ENCODE measurements at regions not wholly inside any gene's neighbourhood (a gene's known extent, or its start where the extent isn't known, plus 50 kb on each side); places are given as distances from the start of the nearest gene placed in this dataset.

DNA sequence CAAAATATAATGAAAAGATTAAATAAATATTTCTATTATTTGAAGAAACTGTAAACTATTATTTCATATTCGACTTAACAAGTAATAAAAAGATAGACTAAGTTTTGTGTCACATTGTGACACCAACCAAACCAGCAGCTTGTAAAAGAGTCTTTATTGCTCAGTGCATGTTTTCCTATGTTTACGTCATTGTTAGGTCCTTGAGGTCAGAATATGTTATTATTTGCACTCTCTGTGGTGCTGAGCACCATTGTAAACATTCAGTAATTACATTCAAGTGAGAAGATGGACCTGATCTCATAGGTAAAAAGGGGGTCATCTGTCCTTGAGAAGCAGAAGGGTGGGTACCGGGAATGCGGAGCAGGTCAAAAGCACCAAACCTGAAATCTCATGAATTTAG, 1999.1 kb upstream of the CELF4 start:
- Histone ChIP-seq H3K9me3 (ENCODE audit: insufficient read depth in 2 of 2, low read depth in 1 of 2, low read length in 1 of 2) (no peaks in the 10 kb centered on the region; a peak in 1 of 4 replicates), H2BK20ac (ENCODE audit: low read length) (no peak overlapping the region), H3K56ac (replicated peaks; ENCODE audit: insufficient read length, low read depth, low read length) (no peak overlapping the region), H4K20me1 (replicated peaks in 1 of 2; ENCODE audit: control insufficient read depth in 1 of 2, insufficient read depth in 2 of 2, low read length in 2 of 2) (no peaks in the 10 kb centered on the region), H3K36me3 (ENCODE audit: control insufficient read depth in 2 of 4, insufficient read depth in 4 of 4, low read length in 3 of 4) (no peaks in the 10 kb centered on the region), H3K79me1 (ENCODE audit: low read depth, low read length) (no peaks in the 10 kb centered on the region), H3K23ac (ENCODE audit: insufficient read length) (no peak overlapping the region), H2AK5ac (ENCODE audit: low read depth, low read length) (no peak overlapping the region), H2BK12ac (ENCODE audit: low read depth, low read length) (no peak overlapping the region), H3K4ac (replicated peaks; ENCODE audit: insufficient read length, low read depth, low read length) (no peak overlapping the region), H3K4me2 (ENCODE audit: insufficient read depth in 1 of 2, low read depth in 2 of 2, low read length in 2 of 2) (no peak overlapping the region), H4K8ac (ENCODE audit: extremely low read depth, insufficient read depth, low read length) (no peak overlapping the region), H2BK15ac (ENCODE audit: low read length) (no peak overlapping the region), H4K5ac (ENCODE audit: insufficient read length, low read depth, low read length) (no peak overlapping the region), H2AFZ (ENCODE audit: low read length) (no peak overlapping the region), H3K4me3 (ENCODE audit: extremely low read depth in 1 of 4, insufficient read depth in 2 of 4, low read depth in 3 of 4, low read length in 4 of 4) (no peak overlapping the region), H2BK5ac (ENCODE audit: low read depth, low read length) (no peak overlapping the region), H2BK120ac (replicated peaks; ENCODE audit: low read depth, low read length) (no peak overlapping the region), H3K14ac (ENCODE audit: insufficient read length) (no peak overlapping the region), H3K27ac (ENCODE audit: low read depth, low read length) (no peak overlapping the region), H3K79me2 (ENCODE audit: control insufficient read depth in 1 of 2, insufficient read depth in 2 of 2, low read length in 2 of 2) (no peaks in the 10 kb centered on the region; a peak in 1 of 4 replicates), H3K9ac (replicated peaks in 1 of 4; ENCODE audit: extremely low read depth in 1 of 4, low read depth in 3 of 4, low read length in 3 of 4) (no peak overlapping the region), H3K18ac (ENCODE audit: extremely low read depth, low read length) (no peak overlapping the region), H3K23me2 (ENCODE audit: low read depth, low read length) (no peaks in the 10 kb centered on the region), H3K27me3 (replicated peaks in 1 of 4; ENCODE audit: control insufficient read depth in 3 of 4, extremely low read depth in 1 of 4, insufficient read depth in 3 of 4, low read length in 3 of 4) (peaks cover 0 to 1% (median 0%) of the 10 kb centered on the region in 4 experiments; a peak in 1 of 7 replicates), H3K4me1 (replicated peaks in 1 of 4; ENCODE audit: control insufficient read depth in 3 of 4, insufficient read depth in 4 of 4, low read length in 3 of 4) (no peaks in the 10 kb centered on the region; a peak in 1 of 7 replicates), H4K91ac (replicated peaks; ENCODE audit: insufficient read length, low read length) (no peak overlapping the region)
- DNase-seq (ENCODE audit: low read depth in 1 of 2, low spot score in 2 of 2) (no peak), FAIRE-seq (no peak)
- POLR2A ChIA-PET (ENCODE audit: partially characterized antibody): no interaction called here
- 92% methylated on average over 4 of the region's 4 CpGs; no CpG with 5 or more reads in 1 of the 2 experiments for WGBS, 2 experiments (ENCODE audit: extremely low coverage in 1 of 2, insufficient coverage in 1 of 2, insufficient read length in 1 of 2, insufficient replicate concordance in 2 of 2, low coverage in 1 of 2, low lambda C conversion rate in 2 of 2, missing lambda C conversion rate in 1 of 2)
- CTCF ChIA-PET (ENCODE audit: partially characterized antibody): no interaction called here
- TF ChIP-seq CHD1 (IDR thresholded peaks at IDR 0.05; ENCODE audit: low read depth, low read length) (no peak), CBX5 (IDR thresholded peaks at IDR 0.05; ENCODE audit: low read depth, low read length) (no peak), CREB1 (IDR thresholded peaks at IDR 0.05) (no peak), POLR2A (IDR thresholded peaks at IDR 0.05; ENCODE audit: control extremely low read depth in 1 of 2, low read depth in 2 of 2, low read length in 2 of 2) (no peak), RXRA (IDR thresholded peaks at IDR 0.05; ENCODE audit: insufficient read depth, low read depth, low read length) (no peak), TAF7 (optimal IDR thresholded peaks at IDR 0.05; ENCODE audit: borderline replicate concordance, low read depth, low read length) (no peak), NANOG (IDR thresholded peaks at IDR 0.05; ENCODE audit: insufficient read depth, low read depth, low read length, poor library complexity, severe bottlenecking) (no peak), CHD2 (IDR thresholded peaks at IDR 0.05; ENCODE audit: low read length) (no peak), KDM1A (IDR thresholded peaks at IDR 0.05; ENCODE audit: borderline replicate concordance, low read length) (no peak), SP2 (IDR thresholded peaks at IDR 0.05; ENCODE audit: low read length) (no peak), MAFK (IDR thresholded peaks at IDR 0.05; ENCODE audit: low read depth, low read length) (no peak), NRF1 (IDR thresholded peaks at IDR 0.05; ENCODE audit: low read depth, low read length) (no peak), POLR2AphosphoS5 (IDR thresholded peaks at IDR 0.05; ENCODE audit: low read depth, low read length) (no peak)
- TF ChIP-seq, protein P1, sequence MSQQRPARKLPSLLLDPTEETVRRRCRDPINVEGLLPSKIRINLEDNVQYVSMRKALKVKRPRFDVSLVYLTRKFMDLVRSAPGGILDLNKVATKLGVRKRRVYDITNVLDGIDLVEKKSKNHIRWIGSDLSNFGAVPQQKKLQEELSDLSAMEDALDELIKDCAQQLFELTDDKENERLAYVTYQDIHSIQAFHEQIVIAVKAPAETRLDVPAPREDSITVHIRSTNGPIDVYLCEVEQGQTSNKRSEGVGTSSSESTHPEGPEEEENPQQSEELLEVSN (IDR thresholded peaks at IDR 0.05): no peak
- TF ChIP-seq, protein P2, sequence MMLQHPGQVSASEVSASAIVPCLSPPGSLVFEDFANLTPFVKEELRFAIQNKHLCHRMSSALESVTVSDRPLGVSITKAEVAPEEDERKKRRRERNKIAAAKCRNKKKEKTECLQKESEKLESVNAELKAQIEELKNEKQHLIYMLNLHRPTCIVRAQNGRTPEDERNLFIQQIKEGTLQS (IDR thresholded peaks at IDR 0.05; ENCODE audit: insufficient read depth, low read depth, low read length): no peak

Measured in H1 (cell line).